CD4-positive, CD25-positive, alpha-beta regulatory T cell (primary cell): ENCODE measurements at regions not wholly inside any gene's neighbourhood (a gene's known extent, or its start where the extent isn't known, plus 50 kb on each side); places are given as distances from the start of the nearest gene placed in this dataset.
A peak's percentile ranks its signal among the peaks of the same experiment; 100 is the strongest.

Experiments
- ATAC-seq, 2 donors: fragments of 150-1000 bp; cut with Tn5 transposase; one replicate each; pipeline ENCODE4 v1.10.0; 2021; ENCODE audit warnings: low read depth in 2 of 2, moderate number of reproducible peaks in 2 of 2, moderate library complexity in 1 of 2
- DNase-seq, 3 donors: peaks; one replicate each; pipeline versions ENCODE4 v3.0.0 to v3.0.0-alpha.2; 2012 to 2022; ENCODE audit warnings: mixed read lengths in 1 of 3
- H3K27ac ChIP-seq: one replicate; pipeline ENCODE4 v1.7.0; 2013; ENCODE audit warnings: mild to moderate bottlenecking, low read length; ENCODE audit not compliant: insufficient read depth, poor library complexity, severe bottlenecking
- H3K27me3 ChIP-seq: one replicate; pipeline ENCODE4 v1.7.0; 2013; ENCODE audit warnings: low read length; ENCODE audit not compliant: control insufficient read depth, insufficient read depth
- H3K36me3 ChIP-seq: one replicate; pipeline ENCODE4 v1.7.0; 2013; ENCODE audit warnings: mild to moderate bottlenecking, low read length, moderate library complexity; ENCODE audit not compliant: control insufficient read depth, insufficient read depth
- H3K4me1 ChIP-seq: 2 replicates; pipeline ENCODE4 v1.7.0; 2013; ENCODE audit warnings: mild to moderate bottlenecking, low read length; ENCODE audit not compliant: insufficient read depth, control insufficient read depth, poor library complexity, severe bottlenecking
- H3K4me3 ChIP-seq: one replicate; pipeline ENCODE4 v1.7.0; 2013; ENCODE audit warnings: low read depth, mild to moderate bottlenecking, low read length, moderate library complexity
- H3K9me3 ChIP-seq, 2 experiments: 1 replicate in 1 of 2; 2 replicates in 1 of 2; pipeline ENCODE4 v1.7.0; 2013; ENCODE audit warnings: low read length in 2 of 2, mild to moderate bottlenecking in 1 of 2, moderate library complexity in 1 of 2; ENCODE audit not compliant: control insufficient read depth in 2 of 2
- H3K27ac Mint-ChIP-seq, 3 donors: one replicate each; pipeline ENCODE4 v1.8.0; 2020 to 2022; ENCODE audit warnings: mild to moderate bottlenecking in 3 of 3, mixed read lengths in 3 of 3, moderate library complexity in 2 of 3
- H3K27me3 Mint-ChIP-seq: one replicate; pipeline ENCODE4 v1.8.0; 2022; ENCODE audit warnings: mild to moderate bottlenecking, mixed read lengths
- H3K36me3 Mint-ChIP-seq: one replicate; pipeline ENCODE4 v1.8.0; 2020; ENCODE audit warnings: mixed read lengths
- H3K4me1 Mint-ChIP-seq, 4 donors: one replicate each; pipeline ENCODE4 v1.8.0; 2020 to 2022; ENCODE audit warnings: mixed read lengths in 4 of 4, mild to moderate bottlenecking in 1 of 4
- H3K4me3 Mint-ChIP-seq, 4 donors: one replicate each; pipeline ENCODE4 v1.8.0; 2020 to 2022; ENCODE audit warnings: mild to moderate bottlenecking in 4 of 4, mixed read lengths in 4 of 4, moderate library complexity in 3 of 4
- H3K9me3 Mint-ChIP-seq, 7 donors: one replicate each; pipeline ENCODE4 v1.8.0; 2020 to 2022; ENCODE audit warnings: mixed read lengths in 7 of 7, mild to moderate bottlenecking in 3 of 7, moderate library complexity in 2 of 7

- H3K4me3 ChIP-seq: no peak overlapping the region
- no peaks in the 10 kb centered on the region for H3K4me1 ChIP-seq
- peaks cover 12% of the 10 kb centered on the region in 2 experiments for H3K9me3 ChIP-seq
- ATAC-seq (no peak), DNase-seq (no peak)
- Mint-ChIP-seq H3K27me3 (peaks cover under 1% of the 10 kb centered on the region), H3K9me3 (peaks cover 0 to 11% (median 5%) of the 10 kb centered on the region in 7 donors), H3K4me3 (peak overlapping the region in 1 of 4 donors; percentile 31), H3K27ac (no peak overlapping the region), H3K4me1 (peaks cover 0 to 10% (median 1%) of the 10 kb centered on the region in 4 donors), H3K36me3 (no peaks in the 10 kb centered on the region)
- H3K27ac ChIP-seq: no peak overlapping the region
- no peaks in the 10 kb centered on the region for H3K27me3 ChIP-seq
- H3K36me3 ChIP-seq: no peaks in the 10 kb centered on the region
Measured at GRCh38 chr3:194879126-194879877, 193.6 kb downstream of the FAM43A start.

- no peaks in the 10 kb centered on the region for H3K36me3 ChIP-seq
- H3K4me1 ChIP-seq: no peaks in the 10 kb centered on the region
- no peaks in the 10 kb centered on the region for H3K27me3 ChIP-seq
- no peaks in the 10 kb centered on the region for H3K36me3 Mint-ChIP-seq
- no peak overlapping the region for H3K27ac ChIP-seq
- no peak overlapping the region for H3K27ac Mint-ChIP-seq
- H3K9me3 Mint-ChIP-seq: peaks cover 0 to 11% (median 5%) of the 10 kb centered on the region in 7 donors
- ATAC-seq (no peak), DNase-seq (peak in 1 of 3 donors; percentile 6)
- no peaks in the 10 kb centered on the region for H3K27me3 Mint-ChIP-seq
- no peak overlapping the region for H3K4me3 ChIP-seq
- peaks cover 0 to 10% (median 1%) of the 10 kb centered on the region in 4 donors for H3K4me1 Mint-ChIP-seq
- H3K9me3 ChIP-seq: peaks cover 16 to 19% of the 10 kb centered on the region in 2 experiments
- H3K4me3 Mint-ChIP-seq: peak overlapping the region in 1 of 4 donors; percentile 11
Measured at GRCh38 chr3:194879991-194880939, 194.6 kb downstream of the FAM43A start.

GRCh38 chr3:194880940-194881925, 195.6 kb downstream of the FAM43A start:
- H3K4me1 Mint-ChIP-seq: peaks cover 0 to 10% (median 1%) of the 10 kb centered on the region in 4 donors
- no peak overlapping the region for H3K27ac ChIP-seq
- peaks cover 16 to 19% of the 10 kb centered on the region in 2 experiments for H3K9me3 ChIP-seq
- H3K4me1 ChIP-seq: no peaks in the 10 kb centered on the region
- no peaks in the 10 kb centered on the region for H3K36me3 Mint-ChIP-seq
- no peak overlapping the region for H3K27ac Mint-ChIP-seq
- H3K27me3 ChIP-seq: no peaks in the 10 kb centered on the region
- no peak overlapping the region for H3K4me3 Mint-ChIP-seq
- DNase-seq (no peak), ATAC-seq (no peak)
- H3K36me3 ChIP-seq: no peaks in the 10 kb centered on the region
- no peak overlapping the region for H3K4me3 ChIP-seq
- no peaks in the 10 kb centered on the region for H3K27me3 Mint-ChIP-seq
- H3K9me3 Mint-ChIP-seq: peaks cover 0 to 11% (median 5%) of the 10 kb centered on the region in 7 donors

- Histone ChIP-seq H3K9me3 (peaks cover 16 to 19% of the 10 kb centered on the region in 2 experiments), H3K27me3 (no peaks in the 10 kb centered on the region), H3K4me1 (no peaks in the 10 kb centered on the region), H3K27ac (no peak overlapping the region), H3K4me3 (no peak overlapping the region), H3K36me3 (no peaks in the 10 kb centered on the region)
- Mint-ChIP-seq H3K4me3 (no peak overlapping the region), H3K9me3 (peaks cover 1 to 22% (median 8%) of the 10 kb centered on the region in 7 donors), H3K4me1 (peaks cover 0 to 4% (median 0%) of the 10 kb centered on the region in 4 donors), H3K36me3 (no peaks in the 10 kb centered on the region), H3K27ac (peak overlapping the region in 1 of 3 donors; percentile 12), H3K27me3 (peaks cover 7% of the 10 kb centered on the region)
- ATAC-seq (no peak), DNase-seq (no peak)
Measured at GRCh38 chr3:194884649-194885315, 199.1 kb downstream of the FAM43A start.

- Mint-ChIP-seq H3K36me3 (no peaks in the 10 kb centered on the region), H3K27me3 (peaks cover 7% of the 10 kb centered on the region), H3K27ac (no peak overlapping the region), H3K4me3 (no peak overlapping the region), H3K4me1 (no peaks in the 10 kb centered on the region), H3K9me3 (peaks cover 1 to 22% (median 8%) of the 10 kb centered on the region in 7 donors)
- ATAC-seq: no peak
- no peak for DNase-seq
- peaks cover 16 to 19% of the 10 kb centered on the region in 2 experiments for H3K9me3 ChIP-seq
- no peaks in the 10 kb centered on the region for H3K36me3 ChIP-seq
- no peak overlapping the region for H3K27ac ChIP-seq
- no peak overlapping the region for H3K4me3 ChIP-seq
- no peaks in the 10 kb centered on the region for H3K4me1 ChIP-seq
- H3K27me3 ChIP-seq: no peaks in the 10 kb centered on the region
Measured at GRCh38 chr3:194885766-194886165, 200.1 kb downstream of the FAM43A start.

- Histone ChIP-seq H3K4me1 (no peaks in the 10 kb centered on the region), H3K27me3 (no peaks in the 10 kb centered on the region), H3K4me3 (no peak overlapping the region), H3K27ac (no peak overlapping the region), H3K9me3 (peaks cover 16 to 19% of the 10 kb centered on the region in 2 experiments), H3K36me3 (no peaks in the 10 kb centered on the region)
- no peak overlapping the region for H3K4me3 Mint-ChIP-seq
- no peak overlapping the region for H3K27ac Mint-ChIP-seq
- DNase-seq (no peak), ATAC-seq (no peak)
- H3K4me1 Mint-ChIP-seq: no peaks in the 10 kb centered on the region
- peaks cover 7% of the 10 kb centered on the region for H3K27me3 Mint-ChIP-seq
- H3K36me3 Mint-ChIP-seq: no peaks in the 10 kb centered on the region
- peaks cover 2 to 22% (median 8%) of the 10 kb centered on the region in 7 donors for H3K9me3 Mint-ChIP-seq
Measured at GRCh38 chr3:194886836-194887235, 201.2 kb downstream of the FAM43A start.
